ENCODE measurements at regions not wholly inside any gene's neighbourhood (a gene's known extent, or its start where the extent isn't known, plus 50 kb on each side); places are given as distances from the start of the nearest gene placed in this dataset.

DNA sequence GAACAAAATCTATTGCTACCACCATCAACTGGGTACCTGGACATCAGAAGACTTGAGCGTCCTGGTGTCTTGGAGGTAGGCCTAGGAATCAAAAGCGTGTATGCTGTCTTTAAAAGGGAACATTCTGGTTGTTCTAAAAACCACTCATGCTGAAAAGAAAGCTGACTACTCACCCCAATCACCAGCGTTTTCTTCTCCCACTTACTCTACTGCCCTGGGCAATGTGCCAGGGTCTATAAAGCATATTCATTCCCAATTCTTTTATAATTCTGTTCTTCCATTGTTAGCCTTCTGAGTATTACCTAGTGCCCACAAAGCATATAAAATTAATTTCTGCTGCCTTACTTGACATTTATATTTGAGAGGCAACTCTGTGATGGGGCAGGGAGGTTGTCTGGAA lies 133.4 kb downstream of the KCNA5 start:
- intact Hi-C loops (cut with DNase I): no loop called here
- Histone ChIP-seq H3K27ac (no peak overlapping the region), H3K4me3 (no peak overlapping the region), H3K36me3 (no peaks in the 10 kb centered on the region), H3K27me3 (no peaks in the 10 kb centered on the region), H3K4me1 (no peaks in the 10 kb centered on the region), H3K9me3 (no peaks in the 10 kb centered on the region)
- DNase-seq (ENCODE audit: extremely low spot score in 2 of 2): no peak
- TF ChIP-seq, protein P1, sequence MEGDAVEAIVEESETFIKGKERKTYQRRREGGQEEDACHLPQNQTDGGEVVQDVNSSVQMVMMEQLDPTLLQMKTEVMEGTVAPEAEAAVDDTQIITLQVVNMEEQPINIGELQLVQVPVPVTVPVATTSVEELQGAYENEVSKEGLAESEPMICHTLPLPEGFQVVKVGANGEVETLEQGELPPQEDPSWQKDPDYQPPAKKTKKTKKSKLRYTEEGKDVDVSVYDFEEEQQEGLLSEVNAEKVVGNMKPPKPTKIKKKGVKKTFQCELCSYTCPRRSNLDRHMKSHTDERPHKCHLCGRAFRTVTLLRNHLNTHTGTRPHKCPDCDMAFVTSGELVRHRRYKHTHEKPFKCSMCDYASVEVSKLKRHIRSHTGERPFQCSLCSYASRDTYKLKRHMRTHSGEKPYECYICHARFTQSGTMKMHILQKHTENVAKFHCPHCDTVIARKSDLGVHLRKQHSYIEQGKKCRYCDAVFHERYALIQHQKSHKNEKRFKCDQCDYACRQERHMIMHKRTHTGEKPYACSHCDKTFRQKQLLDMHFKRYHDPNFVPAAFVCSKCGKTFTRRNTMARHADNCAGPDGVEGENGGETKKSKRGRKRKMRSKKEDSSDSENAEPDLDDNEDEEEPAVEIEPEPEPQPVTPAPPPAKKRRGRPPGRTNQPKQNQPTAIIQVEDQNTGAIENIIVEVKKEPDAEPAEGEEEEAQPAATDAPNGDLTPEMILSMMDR (IDR thresholded peaks at IDR 0.05): no peak
- no peak for TF ChIP-seq POLR2A (IDR thresholded peaks at IDR 0.05)
- TF ChIP-seq POLR2AphosphoS5 (IDR thresholded peaks at IDR 0.05; ENCODE audit: insufficient read depth in 1 of 2, low read depth in 1 of 2): no peak

- H3K4me3 ChIP-seq: no peak overlapping the region
- no peaks in the 10 kb centered on the region for H3K27me3 ChIP-seq
- H3K36me3 ChIP-seq: no peaks in the 10 kb centered on the region
- no peaks in the 10 kb centered on the region for H3K4me1 ChIP-seq
- intact Hi-C loops (cut with DNase I): no loop called here
- no peak for DNase-seq (ENCODE audit: extremely low spot score in 2 of 2)
- no peak for TF ChIP-seq POLR2A (IDR thresholded peaks at IDR 0.05)
- no peak for TF ChIP-seq POLR2AphosphoS5 (IDR thresholded peaks at IDR 0.05; ENCODE audit: insufficient read depth in 1 of 2, low read depth in 1 of 2)
- TF ChIP-seq, protein P1 (IDR thresholded peaks at IDR 0.05): no peak
- H3K9me3 ChIP-seq: no peaks in the 10 kb centered on the region
- H3K27ac ChIP-seq: no peak overlapping the region
Measured at GRCh38 chr12:5177731-5178130, 134.1 kb downstream of the KCNA5 start.

DNA sequence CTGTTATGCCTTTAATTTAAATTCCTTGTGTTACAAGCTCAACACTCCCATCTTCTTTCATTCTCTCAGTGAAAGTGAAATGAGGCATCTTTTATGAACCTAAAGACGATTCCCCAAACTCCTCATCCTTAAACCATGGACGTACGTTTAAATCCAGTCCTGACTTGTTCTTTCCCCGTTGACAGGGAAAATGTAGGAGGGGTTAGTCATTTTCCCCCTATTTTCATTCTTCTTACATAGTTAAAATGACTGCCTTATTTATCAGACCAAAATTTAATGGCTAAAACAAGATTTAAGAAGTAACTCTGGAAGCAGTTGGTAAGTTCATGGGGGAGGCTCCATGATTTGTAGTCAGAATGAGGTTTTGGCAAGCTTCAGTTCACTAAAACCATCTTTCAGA lies 134.9 kb downstream of the KCNA5 start:
- Histone ChIP-seq H3K9me3 (no peaks in the 10 kb centered on the region), H3K4me1 (no peaks in the 10 kb centered on the region), H3K27me3 (no peaks in the 10 kb centered on the region), H3K4me3 (no peak overlapping the region), H3K36me3 (no peaks in the 10 kb centered on the region), H3K27ac (no peak overlapping the region)
- DNase-seq (ENCODE audit: extremely low spot score in 2 of 2): no peak
- TF ChIP-seq POLR2A (IDR thresholded peaks at IDR 0.05) (no peak), POLR2AphosphoS5 (IDR thresholded peaks at IDR 0.05; ENCODE audit: insufficient read depth in 1 of 2, low read depth in 1 of 2) (no peak)
- TF ChIP-seq, protein P1 (IDR thresholded peaks at IDR 0.05): no peak
- intact Hi-C loops (cut with DNase I): no loop called here

GRCh38 chr12:5180496-5180895 lies 136.8 kb downstream of the KCNA5 start:
- Histone ChIP-seq H3K27me3 (no peaks in the 10 kb centered on the region), H3K36me3 (no peaks in the 10 kb centered on the region), H3K27ac (no peak overlapping the region), H3K4me1 (no peaks in the 10 kb centered on the region), H3K9me3 (no peaks in the 10 kb centered on the region), H3K4me3 (no peak overlapping the region)
- no peak for DNase-seq (ENCODE audit: extremely low spot score in 2 of 2)
- TF ChIP-seq POLR2A (IDR thresholded peaks at IDR 0.05): no peak
- intact Hi-C loops (cut with DNase I): no loop called here

GRCh38 chr12:5184186-5184585 lies 140.5 kb downstream of the KCNA5 start:
- Histone ChIP-seq H3K9me3 (no peaks in the 10 kb centered on the region), H3K27ac (no peak overlapping the region), H3K36me3 (no peaks in the 10 kb centered on the region), H3K4me1 (no peaks in the 10 kb centered on the region), H3K27me3 (no peaks in the 10 kb centered on the region), H3K4me3 (no peak overlapping the region)
- no peak for DNase-seq (ENCODE audit: extremely low spot score in 2 of 2)
- TF ChIP-seq POLR2AphosphoS5 (IDR thresholded peaks at IDR 0.05; ENCODE audit: insufficient read depth in 1 of 2, low read depth in 1 of 2): no peak
- TF ChIP-seq, protein P1 (IDR thresholded peaks at IDR 0.05): no peak
- no peak for TF ChIP-seq POLR2A (IDR thresholded peaks at IDR 0.05)
- intact Hi-C loops (cut with DNase I): no loop called here
